Glomerular visceral epithelial cell (primary cell): ENCODE measurements at regions not wholly inside any gene's neighbourhood (a gene's known extent, or its start where the extent isn't known, plus 50 kb on each side); places are given as distances from the start of the nearest gene placed in this dataset.

ENCODE experiments used
- DNase-seq: peaks from one replicate; pipeline ENCODE4 v3.0.0-alpha.2; 2016; ENCODE audit errors: extremely low spot score

GRCh38 chr4:182169572-182169971, 73.6 kb upstream of the TENM3 start:
- no peak for DNase-seq

- no peak for DNase-seq
Measured at GRCh38 chr4:182169987-182170386, 73.2 kb upstream of the TENM3 start.

GRCh38 chr4:182170417-182170935, 72.7 kb upstream of the TENM3 start:
- no peak for DNase-seq

- no peak for DNase-seq
Measured at GRCh38 chr4:182174979-182175378, 68.2 kb upstream of the TENM3 start.

DNA sequence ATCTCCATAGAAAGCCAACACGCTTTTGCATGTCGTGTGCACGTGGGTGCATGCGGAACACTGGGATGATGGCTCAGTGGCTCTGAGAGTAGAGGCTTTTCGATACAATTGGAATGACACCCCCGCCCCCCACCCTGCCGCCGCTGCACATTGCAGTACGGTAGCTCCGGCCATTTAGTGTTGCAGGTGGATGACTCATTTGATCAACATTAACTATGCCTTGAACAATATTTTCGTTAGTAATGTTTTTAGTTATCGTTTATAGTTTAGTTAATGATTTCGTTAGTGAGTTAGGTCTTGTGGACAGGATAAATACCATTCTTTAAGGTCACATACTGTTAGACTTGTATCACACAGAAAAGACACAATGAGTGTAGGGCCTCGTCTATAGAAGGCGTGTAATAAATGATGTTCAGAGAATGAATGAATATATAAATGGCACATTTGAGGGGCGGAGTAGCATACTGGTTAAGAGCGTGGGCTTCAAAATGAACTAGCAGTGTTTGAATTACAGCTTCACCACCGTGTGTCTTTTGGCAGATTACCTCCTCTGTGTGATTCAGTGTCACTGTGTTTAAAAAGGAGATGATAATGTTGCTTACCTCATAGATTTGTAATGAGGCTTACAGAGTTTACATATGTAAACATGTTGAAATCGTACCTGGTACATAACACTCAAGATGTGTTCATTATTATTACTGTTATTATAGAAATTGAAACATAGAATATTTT, 67.2 kb upstream of the TENM3 start:
- DNase-seq: peak; percentile 44

DNA sequence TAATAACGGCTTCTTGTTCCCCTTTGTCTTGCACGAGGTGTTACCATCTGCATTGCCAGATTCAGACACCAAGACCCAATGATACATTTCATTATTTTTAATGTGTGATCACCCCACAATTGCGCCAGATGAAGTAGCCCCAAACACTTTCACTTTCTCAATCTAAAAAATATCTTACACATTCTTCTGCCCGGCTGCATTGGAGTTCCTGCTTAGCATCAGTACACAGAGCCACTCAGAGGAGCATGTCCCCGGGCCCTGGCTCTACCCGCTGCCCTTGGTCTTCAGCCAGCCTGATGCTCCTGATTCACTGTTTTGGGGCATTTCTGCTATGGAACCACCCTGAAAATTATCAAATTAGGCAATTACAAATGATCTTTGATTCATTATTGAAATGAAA, 66.0 kb upstream of the TENM3 start:
- DNase-seq: peak; percentile 37

- DNase-seq: peak; percentile 40
Measured at GRCh38 chr4:182179105-182179504, 64.1 kb upstream of the TENM3 start.

GRCh38 chr4:182179751-182180150, 63.5 kb upstream of the TENM3 start:
- no peak for DNase-seq

DNA sequence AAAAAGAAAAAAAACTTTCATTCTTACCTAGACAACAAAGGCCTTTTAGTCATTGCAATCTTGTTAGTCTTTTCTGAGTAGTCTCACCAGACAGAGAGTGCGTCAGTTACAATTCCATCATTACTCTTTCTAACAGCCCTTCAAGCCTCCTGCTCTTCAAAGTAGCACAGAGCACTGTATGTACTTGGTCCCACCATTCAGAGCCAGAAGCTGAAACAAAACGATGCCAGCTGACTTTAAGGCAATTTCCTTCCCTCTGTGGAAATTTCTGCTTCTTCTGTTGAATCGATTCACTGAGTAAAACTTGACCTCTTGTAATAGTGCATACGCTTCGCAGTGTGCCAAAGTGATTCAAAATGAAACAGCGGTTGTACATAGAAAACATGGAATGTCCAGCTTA, 57.7 kb upstream of the TENM3 start:
- no peak for DNase-seq

GRCh38 chr4:182187674-182188073, 55.5 kb upstream of the TENM3 start:
- DNase-seq: no peak

DNA sequence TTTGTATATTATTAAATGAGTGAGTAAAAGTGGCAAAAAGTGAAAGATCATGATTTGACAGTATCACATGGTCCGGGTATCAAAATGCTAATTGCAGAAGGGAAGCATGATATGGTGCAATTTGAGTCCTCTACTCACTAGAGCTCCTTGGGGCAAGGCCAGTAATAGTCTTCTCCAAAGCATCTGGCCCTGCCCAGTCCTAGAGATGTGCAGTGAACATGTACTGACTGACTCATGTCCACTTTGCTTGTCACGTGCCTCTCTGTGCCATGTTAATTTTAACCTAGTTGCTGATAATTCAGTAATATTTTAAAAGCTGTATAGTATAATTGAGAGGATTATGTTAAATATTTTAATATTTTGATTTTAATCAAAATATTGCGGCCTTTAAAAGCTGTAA, 54.6 kb upstream of the TENM3 start:
- DNase-seq: peak; percentile 36

DNA sequence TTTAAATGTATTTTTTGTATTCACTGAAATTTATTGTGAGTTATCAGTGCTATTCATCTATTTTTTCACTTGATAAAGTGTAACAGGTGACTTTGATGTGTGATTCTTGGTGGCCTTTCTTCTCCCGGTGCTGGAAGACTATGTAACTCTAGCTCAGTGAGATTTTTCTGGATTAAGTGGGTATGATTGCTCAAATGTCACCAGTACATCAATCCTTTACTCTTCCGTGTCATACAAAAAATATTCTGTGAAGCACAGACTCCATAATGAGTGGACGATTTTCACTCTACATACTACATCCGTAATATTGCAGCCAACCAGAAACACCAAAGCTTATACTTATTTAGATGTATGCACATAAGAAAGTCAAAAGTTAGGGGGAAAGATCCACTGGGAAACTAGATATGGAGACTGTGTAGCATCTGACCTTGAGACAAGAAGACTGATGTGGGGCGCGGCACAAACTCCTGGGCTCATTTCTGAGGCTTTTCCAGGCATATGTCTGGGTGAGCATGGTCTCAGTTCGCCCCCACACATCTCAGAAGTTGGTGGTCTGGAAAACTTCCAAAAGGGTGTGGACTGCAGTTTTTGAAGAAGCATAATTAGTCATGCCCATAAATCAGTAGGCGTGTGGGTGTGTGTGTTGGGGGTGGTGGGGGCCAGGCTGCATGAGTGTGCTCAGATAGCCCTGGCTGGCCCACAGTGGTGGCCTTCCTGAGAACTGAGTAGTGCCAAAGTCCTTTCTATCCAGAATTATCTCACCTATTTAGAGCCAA, 53.9 kb upstream of the TENM3 start:
- DNase-seq: peak; percentile 94

- DNase-seq: no peak
Measured at GRCh38 chr4:182190306-182190705, 52.9 kb upstream of the TENM3 start.

DNA sequence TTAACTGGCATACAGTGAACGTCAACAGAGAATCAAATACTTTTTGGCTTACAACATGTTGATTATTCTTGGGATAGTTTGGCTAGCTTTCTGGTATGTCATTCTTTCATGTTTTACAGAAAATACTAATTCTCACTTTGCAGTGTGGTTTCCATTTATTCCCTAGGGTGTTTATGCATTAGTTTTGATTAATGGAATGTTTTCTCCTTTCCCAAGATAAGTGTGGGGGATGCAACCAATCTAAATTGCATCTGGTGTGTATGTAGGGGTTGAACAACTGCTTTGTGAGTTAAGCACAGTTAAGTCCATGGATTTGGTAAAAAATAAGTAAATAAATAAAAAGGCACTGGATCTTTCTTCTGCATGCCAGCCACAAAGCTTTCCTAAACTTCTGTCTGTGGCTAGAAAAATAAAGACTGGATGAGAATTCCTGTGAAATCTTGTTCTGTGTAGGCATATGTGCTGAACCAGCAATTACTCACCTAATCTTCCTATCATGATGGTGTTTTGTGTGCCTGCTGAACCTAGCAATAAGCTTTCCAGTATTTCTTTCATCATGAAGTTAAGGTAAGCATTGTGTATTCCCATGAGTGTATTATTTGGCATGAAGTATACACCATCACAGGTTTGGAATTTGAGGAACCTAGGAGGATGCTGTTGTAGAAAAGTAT, 50.6 kb upstream of the TENM3 start:
- no peak for DNase-seq

DNA sequence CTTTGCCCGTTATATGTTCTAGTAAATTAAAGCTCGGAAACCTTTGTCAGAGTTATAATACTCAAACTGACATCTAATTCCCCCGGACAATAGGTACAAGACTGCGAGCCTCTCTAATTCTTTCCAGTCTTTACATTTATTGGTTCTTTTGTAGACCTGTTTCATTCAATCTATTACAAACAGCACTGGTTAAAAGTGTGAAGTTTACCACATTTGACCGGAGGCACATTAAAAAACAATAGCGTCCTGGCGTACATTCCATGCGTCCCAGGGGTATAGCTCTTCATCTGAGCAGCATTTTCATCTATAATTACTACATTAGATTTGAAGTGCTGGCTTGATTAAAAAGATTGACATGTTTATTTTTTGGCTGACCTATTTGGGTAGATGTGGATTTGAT, 49.9 kb upstream of the TENM3 start:
- DNase-seq: no peak
